ENCODE measurements at regions not wholly inside any gene's neighbourhood (a gene's known extent, or its start where the extent isn't known, plus 50 kb on each side); places are given as distances from the start of the nearest gene placed in this dataset.

GRCh38 chr5:142473038-142473437 is 148.2 kb upstream of the SPRY4 start:
- no peak for DNase-seq

- no peak for DNase-seq
These were observed 147.6 kb upstream of the SPRY4 start for GRCh38 chr5:142472306-142472951.

GRCh38 chr5:142466195-142466971 is 141.6 kb upstream of the SPRY4 start:
- DNase-seq = peak; percentile 95

- no peak for DNase-seq
These were observed 140.7 kb upstream of the SPRY4 start for GRCh38 chr5:142465476-142465875.

GRCh38 chr5:142463904-142464303 is 139.1 kb upstream of the SPRY4 start:
- DNase-seq = no peak

GRCh38 chr5:142461028-142461590 is 136.3 kb upstream of the SPRY4 start:
- no peak for DNase-seq

GRCh38 chr5:142459209-142459608 is 134.4 kb upstream of the SPRY4 start:
- DNase-seq = no peak

GRCh38 chr5:142455856-142456255 is 131.0 kb upstream of the SPRY4 start:
- DNase-seq = no peak

- DNase-seq = no peak
These were observed 129.1 kb upstream of the SPRY4 start for GRCh38 chr5:142453932-142454331.

GRCh38 chr5:142450419-142450818 is 125.6 kb upstream of the SPRY4 start:
- no peak for DNase-seq

GRCh38 chr5:142447887-142448286 is 123.1 kb upstream of the SPRY4 start:
- DNase-seq = no peak

GRCh38 chr5:142446960-142447279 is 122.1 kb upstream of the SPRY4 start:
- no peak for DNase-seq

GRCh38 chr5:142446131-142446959 is 121.5 kb upstream of the SPRY4 start:
- DNase-seq = no peak

- no peak for DNase-seq
These were observed 120.4 kb upstream of the SPRY4 start for GRCh38 chr5:142445266-142445665.

- DNase-seq = no peak
These were observed 116.8 kb upstream of the SPRY4 start for GRCh38 chr5:142441616-142442015.

- no peak for DNase-seq
These were observed 114.5 kb upstream of the SPRY4 start for GRCh38 chr5:142439207-142439860.

GRCh38 chr5:142438573-142438972 is 113.8 kb upstream of the SPRY4 start:
- no peak for DNase-seq

GRCh38 chr5:142437563-142437962 is 112.7 kb upstream of the SPRY4 start:
- no peak for DNase-seq

GRCh38 chr5:142435410-142436115 is 110.7 kb upstream of the SPRY4 start:
- DNase-seq = no peak

GRCh38 chr5:142434322-142434612 is 109.4 kb upstream of the SPRY4 start:
- no peak for DNase-seq

- DNase-seq = no peak
These were observed 108.9 kb upstream of the SPRY4 start for GRCh38 chr5:142433526-142434321.

- DNase-seq = no peak
These were observed 108.1 kb upstream of the SPRY4 start for GRCh38 chr5:142432961-142433360.

Data from DMS 273 treated with DMSO at 0.1 percent for 48 hours (cell line).